SK-N-MC (cell line): ENCODE measurements at regions not wholly inside any gene's neighbourhood (a gene's known extent, or its start where the extent isn't known, plus 50 kb on each side); places are given as distances from the start of the nearest gene placed in this dataset.

Source experiments
- EZH2 ChIP-seq: fragments of 200-600 bp; sonication (generic); IDR thresholded peaks from one replicate; pipeline ENCODE4 v1.6.1; 2017; ENCODE audit warnings: antibody characterized with exemption
- FOXP2 ChIP-seq: optimal IDR thresholded peaks from 2 replicates; pipeline ENCODE3; 2011; ENCODE audit warnings: mild to moderate bottlenecking, moderate library complexity; ENCODE audit not compliant: insufficient read depth; ENCODE audit errors: extremely low read length, control extremely low read depth
- POLR2AphosphoS5 ChIP-seq: IDR thresholded peaks from 2 replicates; pipeline ENCODE4 v1.6.1; 2012; ENCODE audit warnings: mild to moderate bottlenecking, low read depth, low read length, borderline replicate concordance

GRCh38 chr1:58204284-58204683 lies 342.2 kb downstream of the OMA1 start:
- TF ChIP-seq POLR2AphosphoS5: no peak
- no peak for TF ChIP-seq EZH2
- no peak for TF ChIP-seq FOXP2
